Suppressor macrophage (primary cell): ENCODE measurements at regions not wholly inside any gene's neighbourhood (a gene's known extent, or its start where the extent isn't known, plus 50 kb on each side); places are given as distances from the start of the nearest gene placed in this dataset.
"Not testable (repeated sequence)": the region's sequence is repeated elsewhere in the genome, so short reads cannot be mapped to it uniquely, and the experiment has no call there.

Experiments
- DNase-seq, 4 experiments: peaks; one replicate each; pipeline ENCODE4 v3.0.0-alpha.2; 2020 to 2022

DNA sequence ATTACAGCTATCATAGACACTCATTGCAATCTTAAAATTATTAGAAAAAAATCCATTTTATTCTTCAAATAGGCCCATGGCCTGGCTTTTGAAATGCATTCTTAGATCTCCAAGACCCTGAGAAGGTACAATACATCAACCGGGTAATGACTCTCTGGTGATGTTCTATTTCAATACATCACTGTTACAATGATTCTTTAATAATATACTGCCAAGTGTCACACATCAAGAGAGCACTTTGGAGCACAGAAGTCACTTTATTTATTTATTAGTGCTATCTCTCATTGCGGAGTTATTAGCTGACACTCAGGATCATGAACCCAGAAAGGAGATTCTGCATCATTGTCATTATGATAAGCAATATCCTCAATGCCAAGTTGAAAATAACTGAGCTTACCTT lies 748.5 kb upstream of the MBL2 start:
- DNase-seq, result no peak

DNA sequence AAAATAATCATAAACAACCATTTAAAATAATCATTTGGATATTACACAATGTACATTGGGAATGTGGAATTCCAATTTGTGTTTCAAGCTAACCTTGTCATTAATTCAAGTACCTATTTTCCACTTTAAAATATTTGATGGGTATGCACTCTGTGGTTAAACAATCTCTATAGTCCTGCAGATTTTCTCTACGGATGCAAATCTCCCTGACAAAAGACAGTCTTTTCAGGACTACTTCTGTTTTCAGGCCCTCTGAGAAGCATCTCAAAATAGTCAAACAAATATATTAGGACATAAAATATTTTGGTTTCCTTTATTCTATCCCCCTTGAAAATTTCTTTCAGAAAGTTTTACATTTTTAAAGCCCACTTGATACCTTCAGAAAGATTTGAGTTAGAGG lies 735.6 kb upstream of the MBL2 start:
- no peak for DNase-seq

DNA sequence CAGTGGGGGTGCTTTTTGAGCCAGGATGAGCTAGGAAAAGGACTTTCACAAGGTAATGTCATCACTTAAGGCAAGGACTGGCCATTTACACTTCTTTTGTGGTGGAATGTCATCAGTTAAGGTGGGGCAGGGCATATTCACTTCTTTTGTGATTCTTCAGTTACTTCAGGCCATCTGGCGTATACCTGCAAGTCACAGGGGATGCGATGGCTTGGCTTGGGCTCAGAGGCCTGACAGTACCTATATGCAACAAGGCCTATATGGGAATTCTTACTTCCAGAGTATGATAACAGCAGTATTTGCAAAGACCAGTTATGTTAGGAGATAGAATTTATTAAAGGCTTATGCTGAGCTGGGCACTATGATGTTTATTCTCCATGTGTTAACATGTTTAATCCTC lies 731.9 kb upstream of the MBL2 start:
- DNase-seq, result not testable (repeated sequence)

DNA sequence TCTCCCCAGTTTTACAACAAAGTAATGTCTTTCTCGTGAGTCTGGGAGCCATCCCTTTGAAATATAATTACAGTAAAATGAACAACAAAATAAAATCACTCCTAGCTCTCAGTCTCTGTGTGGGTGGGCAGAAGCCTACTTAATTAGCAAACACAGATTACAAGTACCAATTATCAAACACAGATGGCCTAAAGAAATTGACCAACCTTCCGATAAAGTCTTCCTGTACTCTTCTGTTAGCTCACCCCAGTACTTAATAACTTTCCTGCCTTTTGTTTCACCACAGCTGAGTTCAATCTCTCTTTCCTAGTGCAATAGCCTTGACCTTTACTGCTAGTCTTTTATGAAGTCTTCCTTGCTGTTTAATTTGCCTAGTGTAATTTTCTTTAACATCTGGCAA lies 719.2 kb upstream of the MBL2 start:
- no peak for DNase-seq

DNA sequence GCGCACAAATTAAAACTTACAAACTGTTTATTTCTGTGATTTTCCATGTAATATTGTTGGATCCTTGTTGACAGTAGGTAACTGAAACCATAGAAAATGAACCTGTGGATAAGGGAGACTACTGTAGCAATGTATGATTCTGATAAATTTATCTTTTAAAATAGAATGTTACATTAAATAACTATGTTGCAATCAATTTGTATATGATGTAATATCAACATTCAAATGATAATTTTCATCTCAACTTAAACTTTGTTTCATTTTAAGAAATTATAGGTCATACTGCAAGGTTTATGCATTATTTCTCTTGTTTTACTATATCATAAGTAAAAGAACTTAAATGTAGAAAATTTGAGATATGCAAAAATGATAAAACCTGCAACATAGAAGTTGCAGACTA lies 718.0 kb upstream of the MBL2 start:
- DNase-seq, result no peak

DNA sequence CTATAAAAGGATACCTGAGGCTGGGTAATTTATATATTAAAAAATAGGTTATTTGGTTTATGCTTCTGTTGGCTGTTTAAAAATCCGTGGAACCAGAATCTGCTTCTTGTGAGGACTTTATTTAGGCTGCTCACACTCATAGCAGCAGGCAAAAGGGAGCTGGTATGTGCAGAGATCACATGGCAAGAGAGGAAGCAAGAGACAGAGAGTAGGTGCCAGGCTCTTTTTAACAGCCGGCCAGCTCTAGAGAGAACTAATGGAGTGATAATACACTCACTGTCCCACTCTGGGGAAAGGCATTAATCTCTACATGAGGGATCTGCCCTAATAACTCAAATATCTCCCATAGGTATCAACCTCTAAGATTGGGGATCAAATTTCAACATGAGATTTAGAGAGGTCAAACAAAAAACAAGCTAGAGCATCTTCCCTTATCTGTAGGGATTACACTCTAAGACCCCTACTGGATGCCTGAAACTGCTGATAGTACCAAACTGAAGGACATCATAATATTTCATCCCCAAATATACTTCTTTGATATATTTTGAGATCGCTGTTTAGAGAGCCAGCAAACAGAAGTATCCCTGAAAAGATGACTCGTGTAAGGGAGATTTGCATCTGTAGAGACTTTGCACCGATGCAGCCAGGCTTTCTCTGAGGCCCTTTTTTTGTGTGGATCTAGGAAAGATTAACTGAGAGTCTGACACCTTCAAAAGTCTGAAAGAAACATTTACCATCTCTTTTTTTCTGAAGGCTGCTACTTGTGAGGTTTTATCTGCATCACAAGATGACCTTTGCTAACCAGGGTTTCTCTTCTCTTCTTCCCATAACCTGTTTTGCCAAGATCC lies 717.0 kb upstream of the MBL2 start:
- no peak for DNase-seq

DNA sequence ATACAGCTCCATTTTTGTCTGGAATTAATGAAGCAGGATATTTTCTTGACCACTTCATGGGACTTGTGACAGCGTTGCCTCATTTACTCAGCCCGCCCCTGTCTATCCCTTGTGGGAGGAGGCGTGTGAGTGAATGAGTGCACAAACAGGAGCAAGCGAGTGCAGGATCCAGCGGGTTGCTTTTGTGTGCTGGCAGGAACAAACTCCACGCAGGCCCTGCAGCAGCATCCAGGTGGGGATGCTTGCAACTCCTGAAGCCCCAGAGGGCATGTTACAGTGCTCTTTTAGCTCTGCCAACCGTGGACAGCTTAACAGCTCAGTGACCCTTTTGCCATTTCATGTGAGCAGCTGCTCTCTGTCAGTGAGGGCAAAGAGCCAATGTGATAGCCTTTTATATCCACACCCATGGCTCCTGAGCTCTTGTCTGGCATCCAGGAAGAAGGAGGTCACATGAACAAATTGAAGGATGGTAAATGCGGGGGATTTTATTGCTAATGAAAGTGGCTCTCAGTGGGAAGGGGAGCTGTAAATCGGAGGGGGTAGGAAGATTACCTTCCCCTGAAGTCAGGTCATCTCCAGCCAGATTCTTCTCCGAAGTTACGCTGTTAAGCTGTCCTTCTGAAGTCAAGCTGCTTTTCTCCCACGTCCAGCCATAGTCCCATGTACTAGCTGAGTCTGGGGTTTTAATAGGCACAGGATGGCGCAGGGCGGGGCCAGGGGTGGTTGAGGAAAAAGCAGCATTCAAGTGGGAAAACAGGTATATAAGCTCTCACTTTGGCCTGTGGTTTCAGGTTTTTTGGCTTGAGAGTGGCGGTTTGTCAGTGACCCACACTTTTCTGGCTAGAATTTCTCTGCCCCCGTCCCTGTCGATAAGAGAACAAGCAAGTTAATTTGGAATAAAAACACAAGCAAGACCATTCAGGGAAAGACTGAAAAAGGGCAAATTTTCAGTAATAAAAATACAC lies 714.7 kb upstream of the MBL2 start:
- no peak for DNase-seq

DNA sequence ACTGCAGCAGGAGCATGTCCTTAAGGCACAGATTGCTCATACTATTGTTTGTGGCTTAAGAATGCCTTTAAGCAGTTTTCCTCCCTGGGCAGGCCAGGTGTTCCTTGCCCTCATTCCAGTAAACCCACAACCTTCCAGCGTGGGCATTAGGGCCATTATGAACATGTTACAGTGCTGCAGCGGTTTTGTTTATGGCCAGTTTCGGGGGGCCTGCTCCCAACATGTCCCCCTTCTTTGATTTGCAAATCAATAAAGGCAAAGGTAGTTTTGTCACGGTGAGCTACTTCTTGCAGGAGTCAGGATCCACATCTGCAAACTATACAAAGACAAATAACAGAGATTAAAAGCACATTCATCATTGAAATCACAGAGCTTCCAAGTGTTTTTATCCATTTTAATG lies 712.8 kb upstream of the MBL2 start:
- not testable (repeated sequence) for DNase-seq

DNA sequence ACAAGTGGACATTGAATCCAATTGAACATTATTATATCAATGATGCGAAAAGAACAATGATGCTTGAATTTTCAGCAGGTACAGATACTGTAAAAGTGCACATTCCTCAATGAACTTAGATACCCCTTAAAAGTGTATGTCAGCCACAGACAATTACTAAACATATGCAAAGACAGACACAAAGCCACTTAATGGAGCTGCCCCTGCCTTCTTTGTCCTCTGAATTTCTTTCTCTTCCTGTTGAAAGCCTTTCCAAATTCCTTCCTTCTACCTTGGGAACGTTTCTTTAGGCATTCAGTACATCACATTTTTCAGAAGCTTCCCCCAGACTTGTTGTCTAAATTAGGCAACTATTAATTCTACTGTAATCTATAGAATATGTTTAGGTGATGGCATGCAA lies 706.8 kb upstream of the MBL2 start:
- DNase-seq, result no peak

DNA sequence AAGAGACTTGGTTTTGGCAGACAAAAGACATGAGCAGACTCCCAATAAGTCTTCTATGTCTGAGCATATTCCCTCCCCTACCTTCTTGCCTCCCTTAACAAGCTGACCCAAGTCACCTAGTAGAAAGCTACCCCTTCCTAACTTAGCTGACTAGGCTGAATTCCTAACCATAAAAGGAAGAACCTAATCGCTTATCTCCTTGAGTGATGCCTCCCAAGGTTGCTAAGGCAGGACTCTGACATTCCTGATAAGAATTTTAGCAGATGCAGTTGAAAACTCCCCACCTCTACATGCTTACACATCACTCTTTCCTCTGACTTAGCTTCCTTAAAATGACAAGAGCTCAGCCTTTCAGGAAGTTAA lies 704.7 kb upstream of the MBL2 start:
- no peak for DNase-seq

DNA sequence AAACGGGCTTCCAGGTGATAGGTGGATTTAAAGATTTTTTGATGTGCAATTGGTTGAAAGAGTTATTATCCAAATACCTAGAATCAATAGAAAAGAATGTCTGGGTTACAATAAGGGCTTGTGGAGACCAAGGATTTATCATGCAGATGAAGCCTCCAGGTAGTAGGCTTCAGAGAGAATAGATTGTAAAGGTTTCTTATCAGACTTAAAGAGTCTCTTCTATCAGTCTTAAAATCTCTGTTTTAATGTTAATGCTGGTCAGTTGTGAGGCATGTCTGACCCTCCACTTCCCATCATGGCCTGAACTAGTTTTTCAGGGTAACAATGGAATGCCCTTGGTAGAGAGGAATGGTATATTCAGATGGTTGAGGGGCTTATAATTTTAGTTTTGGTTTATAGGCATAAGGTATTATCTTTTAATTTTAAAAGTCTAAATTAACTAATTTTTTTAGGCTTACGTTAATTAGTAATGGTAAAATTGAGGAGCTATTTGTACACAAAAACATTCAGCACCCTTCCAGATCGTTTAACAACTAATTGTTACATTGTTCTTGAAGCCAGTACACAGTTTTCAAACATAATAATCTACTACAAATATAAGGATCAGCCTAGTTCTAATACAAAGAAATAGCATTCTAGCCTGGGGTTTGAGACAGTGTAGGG lies 704.2 kb upstream of the MBL2 start:
- no peak for DNase-seq

DNA sequence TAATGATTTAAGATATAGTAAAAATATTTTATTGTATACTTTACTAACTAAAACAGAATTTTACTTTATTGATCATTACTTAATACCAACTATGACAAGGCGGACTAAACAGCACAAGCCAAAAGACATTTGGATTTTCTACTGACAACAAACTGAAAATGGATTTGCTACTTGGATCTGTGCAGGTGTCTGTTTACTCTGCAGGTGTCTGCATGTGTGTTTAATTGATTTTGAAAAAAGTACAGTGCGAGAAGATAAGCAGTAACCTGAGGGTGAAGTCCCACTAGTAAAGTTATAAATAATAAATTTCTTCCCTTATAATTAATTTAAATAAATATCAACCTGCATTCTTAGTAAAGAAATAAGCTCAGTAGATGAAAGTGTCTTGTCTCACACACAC lies 696.8 kb upstream of the MBL2 start:
- DNase-seq, result no peak

DNA sequence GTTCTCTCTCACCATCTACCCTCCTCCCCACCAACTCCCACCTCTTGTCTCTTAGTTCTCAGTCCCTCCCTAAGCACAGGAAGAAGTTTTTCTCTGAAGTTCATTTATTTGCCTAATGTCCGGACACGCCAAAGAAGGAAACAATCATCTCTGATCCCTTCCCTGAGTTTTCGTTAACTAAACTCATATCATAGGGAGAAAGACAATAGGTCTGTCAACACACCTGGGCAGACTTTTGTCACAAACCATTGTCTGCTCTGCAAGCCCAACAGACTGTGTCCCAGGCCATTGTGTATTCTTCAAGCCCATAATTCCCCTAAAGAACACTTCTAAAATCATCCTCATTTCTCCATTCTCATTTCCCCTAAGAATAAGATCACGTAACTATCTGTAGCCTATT lies 691.0 kb upstream of the MBL2 start:
- DNase-seq, result no peak

DNA sequence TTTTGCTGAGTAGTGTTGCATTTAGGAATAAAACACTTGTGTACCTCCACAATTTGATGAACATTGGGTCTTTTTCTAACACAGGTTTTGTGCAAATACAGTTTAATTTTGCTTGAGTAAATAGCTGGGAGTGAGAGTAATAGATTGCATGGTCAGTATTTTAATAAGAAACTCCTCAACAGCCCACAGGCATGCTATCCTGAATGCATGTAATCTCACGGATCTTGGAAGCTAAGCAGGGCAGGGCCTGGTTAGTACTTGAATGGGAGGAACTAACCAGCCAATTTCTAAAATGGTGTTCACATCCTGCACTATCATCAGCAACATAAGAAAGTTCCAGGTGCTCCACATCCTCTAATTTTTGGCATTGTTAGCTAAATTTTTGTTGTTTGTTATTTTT lies 685.4 kb upstream of the MBL2 start:
- DNase-seq, result no peak

DNA sequence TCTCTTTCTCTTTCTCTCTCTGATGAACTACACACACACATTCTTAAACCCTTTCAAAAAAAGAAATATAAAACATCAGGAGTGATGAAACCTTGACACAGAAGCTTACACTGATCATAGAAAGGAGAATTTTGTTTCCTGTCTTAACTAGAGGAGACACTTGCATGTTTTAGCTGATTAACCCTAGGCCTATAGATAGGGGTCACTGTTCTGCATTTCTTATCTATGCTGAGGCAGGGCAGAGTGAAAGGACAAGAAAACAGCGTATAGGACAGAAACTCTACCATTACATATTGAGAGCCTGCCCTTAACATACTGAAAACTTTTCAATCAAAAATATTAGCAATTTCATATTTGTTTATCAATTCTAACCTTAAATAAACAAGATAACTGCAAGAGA lies 680.6 kb upstream of the MBL2 start:
- no peak for DNase-seq

DNA sequence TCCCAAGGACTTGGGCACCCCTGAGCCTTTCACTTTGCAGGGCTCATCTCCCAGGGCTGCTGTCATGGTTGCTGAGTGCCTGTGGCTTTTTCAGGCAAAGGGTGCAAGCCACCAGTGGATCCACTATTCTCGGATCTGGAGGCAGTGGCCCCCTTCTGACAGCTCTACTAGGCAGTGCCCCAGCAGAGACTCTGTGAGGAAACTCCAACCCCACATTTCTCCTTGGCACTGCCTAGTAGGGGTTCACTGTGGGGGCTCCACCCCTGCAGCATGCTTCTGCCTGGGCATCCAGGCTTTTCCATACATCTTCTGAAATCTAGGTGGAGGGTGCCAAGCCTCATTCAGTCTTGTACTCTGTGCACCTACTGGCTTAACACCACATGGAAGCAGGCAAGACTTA lies 675.0 kb upstream of the MBL2 start:
- no peak for DNase-seq

DNA sequence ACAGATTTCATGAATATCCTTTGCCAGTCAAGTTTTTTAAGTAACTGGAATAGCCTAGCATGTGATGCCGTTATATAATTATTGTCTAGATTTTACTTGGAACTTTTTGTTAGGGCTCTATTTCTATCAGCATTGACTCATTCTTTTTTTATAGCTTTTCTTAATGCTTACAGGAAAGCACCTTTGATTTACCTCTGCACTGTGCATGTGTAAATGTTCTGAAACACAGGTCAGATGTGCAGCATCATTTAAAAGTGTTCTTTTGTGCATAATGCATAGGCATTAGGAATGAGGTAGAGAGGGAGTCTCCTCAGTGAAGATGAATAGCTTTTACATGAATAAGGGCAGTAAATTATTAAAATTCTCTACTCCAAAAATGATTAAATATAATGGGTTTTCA lies 669.3 kb upstream of the MBL2 start:
- no peak for DNase-seq

DNA sequence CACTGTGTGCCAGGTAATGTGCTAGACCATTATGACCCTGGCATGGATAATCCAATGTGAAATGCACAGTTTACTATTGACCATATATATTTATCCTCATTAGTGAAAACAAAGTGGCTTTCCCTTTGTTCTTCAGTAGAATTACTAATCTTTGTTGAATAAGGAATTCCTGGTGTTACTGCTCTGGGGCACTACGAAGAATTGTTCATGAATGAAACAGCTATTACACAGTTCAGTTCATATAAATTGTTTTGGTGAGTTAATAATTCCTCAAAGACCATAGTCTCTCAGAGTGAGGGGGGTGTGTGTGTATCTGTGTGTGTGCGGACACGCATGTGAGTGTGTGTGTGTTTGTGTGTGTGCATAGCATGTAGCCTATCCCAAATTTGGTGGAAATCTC lies 668.0 kb upstream of the MBL2 start:
- no peak for DNase-seq

DNA sequence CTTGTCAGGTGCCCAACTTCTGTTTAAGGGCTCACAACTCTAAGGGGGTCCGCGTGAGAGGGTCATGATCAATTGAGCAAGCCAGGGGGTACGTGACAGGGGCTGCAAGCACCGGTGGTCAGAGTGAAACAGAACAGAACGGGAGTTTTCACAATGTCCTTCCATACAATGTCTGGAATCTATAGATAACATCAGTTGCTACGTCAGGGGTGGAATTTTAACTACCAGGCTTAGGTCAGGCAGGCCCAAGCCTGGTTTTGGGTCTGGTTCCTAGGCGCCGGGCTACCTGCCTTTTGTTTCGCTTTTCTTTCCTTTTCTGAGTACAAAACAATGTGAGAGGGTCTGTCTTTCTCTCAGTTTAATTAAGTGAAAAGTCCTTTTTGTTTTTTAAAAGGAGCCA lies 666.5 kb upstream of the MBL2 start:
- DNase-seq, result not testable (repeated sequence)

DNA sequence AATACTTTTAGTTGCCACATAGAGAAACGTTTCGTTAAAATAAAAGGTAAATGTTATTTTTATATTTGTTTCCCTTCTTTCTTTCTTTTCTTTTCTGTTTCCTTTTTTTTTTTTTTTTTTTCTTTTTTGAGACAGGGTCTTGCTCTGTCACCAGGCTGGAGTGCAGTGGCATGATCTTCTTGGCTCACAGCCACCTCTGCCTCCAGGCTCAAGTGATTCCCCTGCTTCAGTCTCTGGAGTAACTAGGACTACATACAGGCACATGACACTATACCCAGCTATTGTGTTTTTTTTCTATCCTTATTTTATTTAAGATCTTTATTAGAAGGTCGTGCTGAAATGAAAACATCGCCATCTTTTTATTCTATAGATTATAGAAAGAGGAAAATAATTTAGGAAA lies 661.8 kb upstream of the MBL2 start:
- DNase-seq, result no peak

DNA sequence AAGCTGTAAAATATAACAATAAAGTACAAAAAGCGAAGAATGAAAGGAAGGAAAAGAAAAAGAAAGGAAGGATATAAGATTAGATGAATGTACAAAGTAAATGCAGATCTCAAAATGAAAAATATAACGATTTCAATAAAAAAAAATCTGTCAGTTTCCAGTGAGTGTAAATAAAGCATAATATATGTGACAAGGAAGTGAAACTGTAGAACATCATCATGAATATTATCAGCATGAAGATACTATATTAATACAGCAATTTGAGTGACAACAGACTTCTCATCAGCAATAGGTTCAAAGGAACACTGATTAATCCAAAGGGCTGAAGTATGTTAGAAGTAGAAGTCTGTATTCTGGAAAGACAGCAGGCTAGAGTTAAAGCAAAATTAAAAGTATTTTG lies 659.5 kb upstream of the MBL2 start:
- no peak for DNase-seq

DNA sequence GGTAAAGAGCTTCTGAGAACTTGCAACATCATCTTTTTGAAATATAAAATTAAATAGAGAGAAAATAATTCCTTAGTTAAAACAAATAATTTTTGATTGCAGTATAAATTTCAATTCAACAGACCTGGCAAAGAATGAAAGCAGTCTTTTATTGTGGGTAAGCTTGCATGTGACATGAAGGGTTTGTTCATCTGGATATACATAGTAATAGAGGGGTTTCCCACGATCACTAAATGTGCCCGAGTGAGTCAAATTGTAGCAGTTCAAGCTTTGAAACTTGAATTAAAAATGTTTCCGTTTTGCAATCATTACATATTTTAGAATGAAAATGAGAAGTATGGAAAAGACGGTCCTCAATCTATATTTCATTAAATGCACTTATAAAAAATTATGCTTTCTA lies 658.4 kb upstream of the MBL2 start:
- no peak for DNase-seq

DNA sequence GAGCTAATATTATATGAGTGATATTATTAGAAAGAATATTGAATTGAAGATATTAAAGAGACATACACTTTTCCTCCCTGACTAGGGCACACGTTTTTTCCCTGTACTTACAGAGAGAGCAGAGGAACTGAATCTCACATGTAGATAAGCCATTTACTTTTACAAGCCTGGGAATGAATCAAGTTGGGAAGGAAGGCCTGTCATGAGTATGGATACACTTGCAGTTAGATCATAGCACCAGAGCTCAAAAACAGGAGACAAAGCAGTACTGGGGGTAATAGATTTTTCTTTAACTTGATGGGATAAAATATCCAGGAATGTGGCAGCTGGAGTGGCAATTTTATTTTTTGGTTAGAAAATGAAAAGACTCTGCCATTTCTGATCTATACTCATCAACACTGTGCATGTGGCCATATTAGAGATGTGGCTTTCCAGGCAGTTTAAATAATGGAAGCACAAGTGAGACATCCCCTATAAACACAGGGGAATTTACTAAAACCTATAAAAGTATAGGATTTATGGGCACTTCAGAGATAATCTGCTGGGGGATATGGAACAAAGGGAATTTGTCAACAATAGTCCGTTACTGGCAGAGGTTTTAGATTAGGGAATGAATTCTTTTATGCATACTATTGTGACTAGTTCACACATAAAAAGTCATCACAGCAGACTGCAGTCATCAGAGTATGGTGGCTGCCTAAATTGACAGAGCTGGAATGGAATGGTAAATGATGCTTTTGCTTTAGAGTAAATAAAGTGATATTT lies 657.7 kb upstream of the MBL2 start:
- DNase-seq, result no peak
